ENCODE measurements at regions not wholly inside any gene's neighbourhood (a gene's known extent, or its start where the extent isn't known, plus 50 kb on each side); places are given as distances from the start of the nearest gene placed in this dataset.

- no peak overlapping the region for H2AFZ ChIP-seq
- H3K4me3 ChIP-seq: no peak overlapping the region
- H3F3A ChIP-seq (replicated peaks; ENCODE audit: low read depth): no peaks in the 10 kb centered on the region
- no peaks in the 10 kb centered on the region for H3K4me1 Mint-ChIP-seq
- H3K9me2 ChIP-seq (ENCODE audit: insufficient read depth): peaks cover 26% of the 10 kb centered on the region
- peaks cover 4% of the 10 kb centered on the region for H3K27me3 Mint-ChIP-seq (ENCODE audit: insufficient read depth, low read depth, poor library complexity)
- ATAC-seq: no peak
- no peaks in the 10 kb centered on the region for H3K79me2 ChIP-seq (replicated peaks; ENCODE audit: insufficient read depth)
- H3K36me3 ChIP-seq (ENCODE audit: insufficient read depth): no peaks in the 10 kb centered on the region
- peaks cover 29% of the 10 kb centered on the region; the same call in 2 of the 3 replicates for H3K9me3 Mint-ChIP-seq
- H3K4me3 Mint-ChIP-seq: no peak overlapping the region
- TF ChIP-seq ZNF331 (CRISPR knock-in tag; IDR thresholded peaks at IDR 0.05; ENCODE audit: low read depth) (no peak), STAT1 (IDR thresholded peaks at IDR 0.05; ENCODE audit: unreplicated experiment) (no peak), POLR2AphosphoS5 (IDR thresholded peaks at IDR 0.05; ENCODE audit: low read depth) (no peak), JUNB (IDR thresholded peaks at IDR 0.05; ENCODE audit: unreplicated experiment) (no peak)
- H3K36me3 Mint-ChIP-seq (ENCODE audit: low read depth): peaks cover 14% of the 10 kb centered on the region; the same call in 2 of the 3 replicates
- no peak overlapping the region for H3K27ac ChIP-seq (ENCODE audit: low read depth)
- no peaks in the 10 kb centered on the region for H4K20me1 ChIP-seq (replicated peaks; ENCODE audit: insufficient read depth)
- DNase-seq (ENCODE audit: low spot score): no peak
- H3K27me3 ChIP-seq (ENCODE audit: insufficient read depth): no peaks in the 10 kb centered on the region
- no peaks in the 10 kb centered on the region for H3K4me1 ChIP-seq (ENCODE audit: insufficient read depth)
- H3K4me2 ChIP-seq: no peak overlapping the region
- no peak overlapping the region for H3K27ac Mint-ChIP-seq
Measured at GRCh38 chr5:12385095-12385494, 480.8 kb upstream of the CTNND2 start.

- H3K27me3 Mint-ChIP-seq (ENCODE audit: insufficient read depth, low read depth, poor library complexity): peaks cover 4% of the 10 kb centered on the region
- no peaks in the 10 kb centered on the region for H3K4me1 Mint-ChIP-seq
- Histone ChIP-seq H3K27ac (ENCODE audit: low read depth) (no peak overlapping the region), H3K79me2 (replicated peaks; ENCODE audit: insufficient read depth) (no peaks in the 10 kb centered on the region), H3K4me3 (no peak overlapping the region), H3F3A (replicated peaks; ENCODE audit: low read depth) (no peaks in the 10 kb centered on the region), H3K9me2 (ENCODE audit: insufficient read depth) (peaks cover 26% of the 10 kb centered on the region), H4K20me1 (replicated peaks; ENCODE audit: insufficient read depth) (no peaks in the 10 kb centered on the region), H3K27me3 (ENCODE audit: insufficient read depth) (no peaks in the 10 kb centered on the region), H3K36me3 (ENCODE audit: insufficient read depth) (no peaks in the 10 kb centered on the region), H3K4me1 (ENCODE audit: insufficient read depth) (no peaks in the 10 kb centered on the region), H2AFZ (no peak overlapping the region), H3K4me2 (no peak overlapping the region)
- DNase-seq (ENCODE audit: low spot score): no peak
- H3K4me3 Mint-ChIP-seq: no peak overlapping the region
- peaks cover 29% of the 10 kb centered on the region; the same call in 2 of the 3 replicates for H3K9me3 Mint-ChIP-seq
- ATAC-seq: no peak
- peaks cover 14% of the 10 kb centered on the region; the same call in 2 of the 3 replicates for H3K36me3 Mint-ChIP-seq (ENCODE audit: low read depth)
- no peak overlapping the region for H3K27ac Mint-ChIP-seq
- no peak for TF ChIP-seq CTCF (conservative IDR thresholded peaks at IDR 0.05; ENCODE audit: low read depth in 2 of 2)
- no peak for TF ChIP-seq JUNB (IDR thresholded peaks at IDR 0.05; ENCODE audit: unreplicated experiment)
- TF ChIP-seq POLR2AphosphoS5 (IDR thresholded peaks at IDR 0.05; ENCODE audit: low read depth): no peak
- no peak for TF ChIP-seq CREB1 (CRISPR knock-in tag; IDR thresholded peaks at IDR 0.05; ENCODE audit: low read depth)
- TF ChIP-seq ZNF114 (CRISPR knock-in tag; IDR thresholded peaks at IDR 0.05): no peak
- no peak for TF ChIP-seq REST (IDR thresholded peaks at IDR 0.05; ENCODE audit: unreplicated experiment)
- TF ChIP-seq ZNF462 (CRISPR knock-in tag; IDR thresholded peaks at IDR 0.05): no peak
- TF ChIP-seq STAT1 (IDR thresholded peaks at IDR 0.05; ENCODE audit: unreplicated experiment): no peak
- no peak for TF ChIP-seq NANOG (IDR thresholded peaks at IDR 0.05; ENCODE audit: borderline replicate concordance)
Measured at GRCh38 chr5:12384005-12384404, 479.8 kb upstream of the CTNND2 start.

All from GM23338 (cell line).